Fibroblast of mammary gland (primary cell): ENCODE measurements at regions not wholly inside any gene's neighbourhood (a gene's known extent, or its start where the extent isn't known, plus 50 kb on each side); places are given as distances from the start of the nearest gene placed in this dataset.
"Not testable (repeated sequence)": the region's sequence is repeated elsewhere in the genome, so short reads cannot be mapped to it uniquely, and the experiment has no call there.

ENCODE experiments used
- DNase-seq: peaks from one replicate; pipeline ENCODE4 v3.0.0-alpha.2; 2010; ENCODE audit warnings: low read depth
- H3K4me3 ChIP-seq: 2 replicates; pipeline ENCODE4 v1.5.1; 2011; ENCODE audit warnings: low read depth, mild to moderate bottlenecking, low read length, moderate library complexity; ENCODE audit not compliant: control insufficient read depth
- TF ChIP-seq, protein P1 (sequence below): conservative IDR thresholded peaks from 2 replicates; pipeline ENCODE4 v1.5.1; 2011; ENCODE audit warnings: low read depth, low read length, inconsistent platforms; ENCODE audit not compliant: control insufficient read depth, insufficient read depth

- TF ChIP-seq, protein P1, sequence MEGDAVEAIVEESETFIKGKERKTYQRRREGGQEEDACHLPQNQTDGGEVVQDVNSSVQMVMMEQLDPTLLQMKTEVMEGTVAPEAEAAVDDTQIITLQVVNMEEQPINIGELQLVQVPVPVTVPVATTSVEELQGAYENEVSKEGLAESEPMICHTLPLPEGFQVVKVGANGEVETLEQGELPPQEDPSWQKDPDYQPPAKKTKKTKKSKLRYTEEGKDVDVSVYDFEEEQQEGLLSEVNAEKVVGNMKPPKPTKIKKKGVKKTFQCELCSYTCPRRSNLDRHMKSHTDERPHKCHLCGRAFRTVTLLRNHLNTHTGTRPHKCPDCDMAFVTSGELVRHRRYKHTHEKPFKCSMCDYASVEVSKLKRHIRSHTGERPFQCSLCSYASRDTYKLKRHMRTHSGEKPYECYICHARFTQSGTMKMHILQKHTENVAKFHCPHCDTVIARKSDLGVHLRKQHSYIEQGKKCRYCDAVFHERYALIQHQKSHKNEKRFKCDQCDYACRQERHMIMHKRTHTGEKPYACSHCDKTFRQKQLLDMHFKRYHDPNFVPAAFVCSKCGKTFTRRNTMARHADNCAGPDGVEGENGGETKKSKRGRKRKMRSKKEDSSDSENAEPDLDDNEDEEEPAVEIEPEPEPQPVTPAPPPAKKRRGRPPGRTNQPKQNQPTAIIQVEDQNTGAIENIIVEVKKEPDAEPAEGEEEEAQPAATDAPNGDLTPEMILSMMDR, result no peak
- no peak overlapping the region for H3K4me3 ChIP-seq
- DNase-seq, result no peak
Observed at GRCh38 chr2:220756653-220757052, 815.5 kb downstream of the EPHA4 start.

GRCh38 chr2:220758376-220758775 lies 813.7 kb downstream of the EPHA4 start:
- H3K4me3 ChIP-seq, DNase-seq: not testable (repeated sequence)

DNA sequence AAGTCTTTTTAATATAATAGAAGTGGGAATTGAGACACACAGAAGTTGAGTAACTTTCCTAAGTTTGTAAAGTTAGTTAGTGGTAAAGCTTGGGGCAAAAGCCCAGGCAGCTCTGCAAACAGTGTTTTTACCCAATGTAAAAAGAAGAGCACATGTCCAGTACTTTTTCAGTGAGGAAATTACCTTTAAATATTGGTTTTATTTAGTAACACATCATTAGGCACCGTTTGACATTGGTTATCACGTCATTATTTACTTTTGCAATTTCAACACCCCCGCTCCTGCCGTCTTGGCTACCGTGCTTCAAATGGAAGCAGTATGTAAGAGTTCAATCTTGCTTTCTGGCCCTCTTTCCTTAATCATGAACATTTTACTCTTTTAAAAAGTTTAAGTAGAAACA lies 807.9 kb downstream of the EPHA4 start:
- TF ChIP-seq, protein P1, result no peak
- DNase-seq, result no peak
- no peak overlapping the region for H3K4me3 ChIP-seq

DNA sequence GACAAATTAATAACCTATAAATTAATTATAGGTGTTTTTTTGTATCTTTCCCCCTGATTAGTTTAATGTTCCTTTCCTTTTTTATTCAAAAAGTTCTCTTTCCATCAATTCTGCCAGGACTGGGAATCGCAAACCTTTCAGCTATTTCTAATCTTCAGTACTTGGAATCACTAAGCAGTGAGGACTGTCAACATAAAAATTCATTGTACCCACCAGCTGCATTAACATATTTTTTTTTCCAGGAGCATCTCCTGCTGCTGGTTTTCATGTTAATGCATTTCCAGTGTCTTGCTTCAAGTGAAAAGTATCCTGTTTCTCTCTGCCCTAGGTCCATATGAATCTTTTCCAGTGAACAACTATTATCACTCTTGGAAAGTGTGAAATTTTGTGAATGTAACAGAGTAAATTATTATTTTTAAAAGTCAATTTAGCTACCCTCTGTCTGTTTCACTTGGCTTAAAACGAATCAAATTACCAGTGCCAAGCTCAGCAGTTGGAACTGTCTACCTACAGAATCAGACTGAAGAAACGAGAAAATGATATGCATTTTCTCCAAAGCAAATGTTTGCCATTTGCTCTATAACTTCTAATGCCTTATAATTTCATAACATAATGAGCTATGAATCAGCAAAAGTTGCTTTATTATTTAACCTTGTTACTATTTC lies 804.4 kb downstream of the EPHA4 start:
- DNase-seq, result no peak
- TF ChIP-seq, protein P1, result no peak
- no peak overlapping the region for H3K4me3 ChIP-seq

- TF ChIP-seq, protein P1, result no peak
- H3K4me3 ChIP-seq, result no peak overlapping the region
- DNase-seq, result no peak
Observed at GRCh38 chr2:220775856-220776488, 796.1 kb downstream of the EPHA4 start.

DNA sequence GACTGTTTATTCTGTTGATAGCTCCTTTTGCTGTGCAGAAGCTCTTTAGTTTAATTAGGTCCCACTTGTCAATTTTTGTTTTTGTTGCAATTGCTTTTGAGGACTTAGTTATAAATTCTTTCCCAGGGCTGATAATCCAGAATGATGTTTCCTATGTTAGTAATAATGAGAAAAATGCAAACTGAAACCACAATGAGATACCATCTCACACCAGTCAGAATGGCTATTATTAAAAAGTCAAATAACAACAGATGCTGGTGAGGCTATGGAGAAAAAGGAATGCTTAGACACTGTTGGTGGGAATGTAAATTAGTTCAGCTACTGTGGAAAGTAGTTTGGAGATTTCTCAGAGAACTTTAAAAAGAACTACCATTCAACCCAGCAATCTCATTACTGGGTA lies 793.0 kb downstream of the EPHA4 start:
- H3K4me3 ChIP-seq, DNase-seq: not testable (repeated sequence)

DNA sequence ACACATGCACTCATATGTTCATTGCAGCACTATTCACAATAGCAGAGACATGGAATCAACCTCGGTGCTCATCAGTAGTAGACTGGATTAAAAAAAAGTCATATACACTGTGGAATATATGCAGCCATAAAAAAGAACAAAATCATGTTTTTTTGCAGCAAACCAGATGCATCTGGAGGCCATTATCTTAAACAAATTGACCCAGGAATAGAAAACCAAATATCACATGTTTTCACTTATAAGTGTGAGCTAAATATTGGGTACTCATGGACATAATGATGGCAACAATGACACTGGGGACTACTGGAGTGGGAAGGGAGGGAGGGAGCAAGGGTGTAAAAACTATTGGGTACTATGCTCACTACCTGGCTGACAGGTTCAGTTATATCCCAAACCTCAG lies 792.6 kb downstream of the EPHA4 start:
- no peak for DNase-seq
- TF ChIP-seq, protein P1, result no peak

DNA sequence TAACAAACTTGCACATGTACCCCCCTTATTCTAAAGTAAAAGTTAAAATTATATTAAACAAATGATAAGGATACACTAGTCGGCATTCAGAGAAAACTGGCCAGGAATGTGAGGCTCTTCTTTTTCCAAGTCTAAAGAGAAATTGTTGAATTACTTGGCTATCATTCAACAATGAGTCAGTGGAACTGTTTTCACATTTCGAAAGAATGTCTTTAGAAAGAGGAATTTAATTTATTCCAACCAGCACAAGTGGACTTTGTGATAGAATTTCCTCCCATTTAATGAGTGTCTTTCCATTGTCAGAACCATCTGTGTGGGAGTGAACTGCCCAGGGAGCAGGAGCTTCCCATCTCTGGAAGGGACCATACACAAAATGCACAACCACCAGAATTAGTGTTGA lies 792.2 kb downstream of the EPHA4 start:
- peak; percentile 71 for DNase-seq
- H3K4me3 ChIP-seq, result no peak overlapping the region
- TF ChIP-seq, protein P1, result no peak

More for the DNA sequence above, 792.6 kb downstream of the EPHA4 start:
- no peak overlapping the region for H3K4me3 ChIP-seq
